ENCODE measurements at regions not wholly inside any gene's neighbourhood (a gene's known extent, or its start where the extent isn't known, plus 50 kb on each side); places are given as distances from the start of the nearest gene placed in this dataset.

DNA sequence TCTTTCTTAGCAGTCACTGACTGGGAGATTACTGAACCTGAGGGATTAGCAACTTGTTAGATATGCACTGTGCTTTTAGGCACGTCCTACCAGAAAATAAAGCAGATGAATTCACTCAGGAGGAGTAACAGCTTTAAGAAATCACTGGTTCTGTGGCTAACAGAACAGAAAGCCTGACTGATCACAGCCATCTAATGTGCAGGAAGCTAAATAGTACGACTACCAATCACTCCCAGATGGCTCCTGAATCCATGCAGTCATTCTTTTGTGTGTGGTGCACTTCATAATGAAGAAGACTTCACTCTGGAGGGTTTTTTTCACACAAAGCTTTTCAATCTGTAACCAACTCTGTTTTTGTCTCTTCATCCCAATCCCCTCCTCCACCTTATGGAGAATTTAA lies 305.3 kb upstream of the INTU start:
- Histone ChIP-seq H3K27me3 (ENCODE audit: control insufficient read depth in 4 of 4, insufficient read depth in 4 of 4, low read length in 3 of 4) (no peaks in the 10 kb centered on the region), H3K4me3 (ENCODE audit: low read depth in 1 of 3, low read length in 3 of 3) (no peak overlapping the region), H3K4me1 (ENCODE audit: control insufficient read depth in 4 of 4, insufficient read depth in 4 of 4, low read length in 3 of 4) (no peaks in the 10 kb centered on the region), H3K9me3 (ENCODE audit: control insufficient read depth in 4 of 4, low read length in 3 of 4) (peaks cover 0 to 7% (median 2%) of the 10 kb centered on the region in 4 donors), H3K9ac (ENCODE audit: low read depth in 1 of 2, low read length in 2 of 2) (no peak overlapping the region), H3K36me3 (ENCODE audit: control insufficient read depth in 4 of 4, insufficient read depth in 3 of 4, low read depth in 1 of 4, low read length in 3 of 4) (no peaks in the 10 kb centered on the region), H3K27ac (ENCODE audit: low read depth in 1 of 2, low read length in 2 of 2) (no peak overlapping the region)
- WGBS, result 16% methylated on average over 2 of the region's 2 CpGs
- no peak for DNase-seq (ENCODE audit: low spot score)
- TF ChIP-seq YY1 (IDR thresholded peaks at IDR 0.05) (no peak), GABPA (IDR thresholded peaks at IDR 0.05 in 1 of 2, conservative IDR thresholded peaks at IDR 0.05 in 1 of 2) (no peak)

DNA sequence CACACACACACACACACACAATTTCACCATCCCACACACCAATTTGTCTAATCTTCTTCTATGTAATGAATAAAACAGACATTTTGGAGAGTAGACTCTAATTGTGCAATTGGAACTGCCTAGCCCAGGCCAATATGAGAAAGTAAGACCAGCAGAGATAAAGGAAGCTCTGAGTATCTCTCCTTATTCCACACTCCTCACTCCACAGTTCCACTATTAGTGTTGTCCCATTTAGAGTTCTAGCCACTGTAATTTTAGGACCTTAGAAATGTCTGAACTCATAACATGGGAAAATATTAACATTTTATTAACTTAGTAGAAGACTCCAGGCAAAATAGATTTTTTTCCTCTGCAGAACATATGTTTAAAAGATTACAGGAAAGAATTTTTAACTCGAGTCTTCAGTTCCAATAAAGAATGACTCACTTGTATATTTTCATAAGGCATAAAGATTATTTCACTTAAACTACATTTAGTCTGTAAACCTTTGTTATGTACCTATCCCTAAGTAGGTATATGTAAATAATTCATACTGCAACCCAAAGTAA lies 297.6 kb upstream of the INTU start:
- no peak overlapping the region for H3K4me3 ChIP-seq (ENCODE audit: low read depth in 1 of 3, low read length in 3 of 3)
- H3K9ac ChIP-seq (ENCODE audit: low read depth in 1 of 2, low read length in 2 of 2), result no peak overlapping the region
- H3K4me1 ChIP-seq (ENCODE audit: control insufficient read depth in 4 of 4, insufficient read depth in 4 of 4, low read length in 3 of 4), result no peaks in the 10 kb centered on the region
- TF ChIP-seq HNF4G (IDR thresholded peaks at IDR 0.05), result no peak
- TF ChIP-seq, protein P1, sequence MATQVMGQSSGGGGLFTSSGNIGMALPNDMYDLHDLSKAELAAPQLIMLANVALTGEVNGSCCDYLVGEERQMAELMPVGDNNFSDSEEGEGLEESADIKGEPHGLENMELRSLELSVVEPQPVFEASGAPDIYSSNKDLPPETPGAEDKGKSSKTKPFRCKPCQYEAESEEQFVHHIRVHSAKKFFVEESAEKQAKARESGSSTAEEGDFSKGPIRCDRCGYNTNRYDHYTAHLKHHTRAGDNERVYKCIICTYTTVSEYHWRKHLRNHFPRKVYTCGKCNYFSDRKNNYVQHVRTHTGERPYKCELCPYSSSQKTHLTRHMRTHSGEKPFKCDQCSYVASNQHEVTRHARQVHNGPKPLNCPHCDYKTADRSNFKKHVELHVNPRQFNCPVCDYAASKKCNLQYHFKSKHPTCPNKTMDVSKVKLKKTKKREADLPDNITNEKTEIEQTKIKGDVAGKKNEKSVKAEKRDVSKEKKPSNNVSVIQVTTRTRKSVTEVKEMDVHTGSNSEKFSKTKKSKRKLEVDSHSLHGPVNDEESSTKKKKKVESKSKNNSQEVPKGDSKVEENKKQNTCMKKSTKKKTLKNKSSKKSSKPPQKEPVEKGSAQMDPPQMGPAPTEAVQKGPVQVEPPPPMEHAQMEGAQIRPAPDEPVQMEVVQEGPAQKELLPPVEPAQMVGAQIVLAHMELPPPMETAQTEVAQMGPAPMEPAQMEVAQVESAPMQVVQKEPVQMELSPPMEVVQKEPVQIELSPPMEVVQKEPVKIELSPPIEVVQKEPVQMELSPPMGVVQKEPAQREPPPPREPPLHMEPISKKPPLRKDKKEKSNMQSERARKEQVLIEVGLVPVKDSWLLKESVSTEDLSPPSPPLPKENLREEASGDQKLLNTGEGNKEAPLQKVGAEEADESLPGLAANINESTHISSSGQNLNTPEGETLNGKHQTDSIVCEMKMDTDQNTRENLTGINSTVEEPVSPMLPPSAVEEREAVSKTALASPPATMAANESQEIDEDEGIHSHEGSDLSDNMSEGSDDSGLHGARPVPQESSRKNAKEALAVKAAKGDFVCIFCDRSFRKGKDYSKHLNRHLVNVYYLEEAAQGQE (IDR thresholded peaks at IDR 0.05), result no peak
- TF ChIP-seq GABPA (IDR thresholded peaks at IDR 0.05 in 1 of 2, conservative IDR thresholded peaks at IDR 0.05 in 1 of 2), result no peak
- TF ChIP-seq NR2F2 (IDR thresholded peaks at IDR 0.05), result no peak
- TF ChIP-seq TAF1 (conservative IDR thresholded peaks at IDR 0.05), result no peak
- TF ChIP-seq FOXA1 (IDR thresholded peaks at IDR 0.05), result no peak
- no peak for TF ChIP-seq SP1 (IDR thresholded peaks at IDR 0.05)
- TF ChIP-seq YY1 (IDR thresholded peaks at IDR 0.05), result no peak
- TF ChIP-seq RXRA (IDR thresholded peaks at IDR 0.05), result no peak
- TF ChIP-seq, protein P2, sequence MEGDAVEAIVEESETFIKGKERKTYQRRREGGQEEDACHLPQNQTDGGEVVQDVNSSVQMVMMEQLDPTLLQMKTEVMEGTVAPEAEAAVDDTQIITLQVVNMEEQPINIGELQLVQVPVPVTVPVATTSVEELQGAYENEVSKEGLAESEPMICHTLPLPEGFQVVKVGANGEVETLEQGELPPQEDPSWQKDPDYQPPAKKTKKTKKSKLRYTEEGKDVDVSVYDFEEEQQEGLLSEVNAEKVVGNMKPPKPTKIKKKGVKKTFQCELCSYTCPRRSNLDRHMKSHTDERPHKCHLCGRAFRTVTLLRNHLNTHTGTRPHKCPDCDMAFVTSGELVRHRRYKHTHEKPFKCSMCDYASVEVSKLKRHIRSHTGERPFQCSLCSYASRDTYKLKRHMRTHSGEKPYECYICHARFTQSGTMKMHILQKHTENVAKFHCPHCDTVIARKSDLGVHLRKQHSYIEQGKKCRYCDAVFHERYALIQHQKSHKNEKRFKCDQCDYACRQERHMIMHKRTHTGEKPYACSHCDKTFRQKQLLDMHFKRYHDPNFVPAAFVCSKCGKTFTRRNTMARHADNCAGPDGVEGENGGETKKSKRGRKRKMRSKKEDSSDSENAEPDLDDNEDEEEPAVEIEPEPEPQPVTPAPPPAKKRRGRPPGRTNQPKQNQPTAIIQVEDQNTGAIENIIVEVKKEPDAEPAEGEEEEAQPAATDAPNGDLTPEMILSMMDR (IDR thresholded peaks at IDR 0.05; ENCODE audit: low read depth, low read length, missing input control), result no peak
- TF ChIP-seq EGR1 (IDR thresholded peaks at IDR 0.05; ENCODE audit: low read depth in 2 of 2), result no peak
- TF ChIP-seq, protein P3, sequence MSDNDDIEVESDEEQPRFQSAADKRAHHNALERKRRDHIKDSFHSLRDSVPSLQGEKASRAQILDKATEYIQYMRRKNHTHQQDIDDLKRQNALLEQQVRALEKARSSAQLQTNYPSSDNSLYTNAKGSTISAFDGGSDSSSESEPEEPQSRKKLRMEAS (IDR thresholded peaks at IDR 0.05), result no peak
- no peak for TF ChIP-seq JUND (IDR thresholded peaks at IDR 0.05)
- no peak for TF ChIP-seq RAD21 (IDR thresholded peaks at IDR 0.05)
- no peak for DNase-seq (ENCODE audit: low spot score)
- H3K36me3 ChIP-seq (ENCODE audit: control insufficient read depth in 4 of 4, insufficient read depth in 3 of 4, low read depth in 1 of 4, low read length in 3 of 4), result no peaks in the 10 kb centered on the region
- H3K9me3 ChIP-seq (ENCODE audit: control insufficient read depth in 4 of 4, low read length in 3 of 4), result no peaks in the 10 kb centered on the region
- H3K27me3 ChIP-seq (ENCODE audit: control insufficient read depth in 4 of 4, insufficient read depth in 4 of 4, low read length in 3 of 4), result no peaks in the 10 kb centered on the region
- 43% methylated on average over 1 of the region's 1 CpG for WGBS
- no peak overlapping the region for H3K27ac ChIP-seq (ENCODE audit: low read depth in 1 of 2, low read length in 2 of 2)
